GM18870 (cell line): ENCODE measurements at regions not wholly inside any gene's neighbourhood (a gene's known extent, or its start where the extent isn't known, plus 50 kb on each side); places are given as distances from the start of the nearest gene placed in this dataset.
"Not testable (repeated sequence)": the region's sequence is repeated elsewhere in the genome, so short reads cannot be mapped to it uniquely, and the experiment has no call there.

ENCODE experiments used
- ATAC-seq: cut with Tn5 transposase; IDR thresholded peaks from one replicate; pipeline ENCODE4 v1.9.1; 2021; ENCODE audit warnings: moderate library complexity; ENCODE audit not compliant: unreplicated experiment

DNA sequence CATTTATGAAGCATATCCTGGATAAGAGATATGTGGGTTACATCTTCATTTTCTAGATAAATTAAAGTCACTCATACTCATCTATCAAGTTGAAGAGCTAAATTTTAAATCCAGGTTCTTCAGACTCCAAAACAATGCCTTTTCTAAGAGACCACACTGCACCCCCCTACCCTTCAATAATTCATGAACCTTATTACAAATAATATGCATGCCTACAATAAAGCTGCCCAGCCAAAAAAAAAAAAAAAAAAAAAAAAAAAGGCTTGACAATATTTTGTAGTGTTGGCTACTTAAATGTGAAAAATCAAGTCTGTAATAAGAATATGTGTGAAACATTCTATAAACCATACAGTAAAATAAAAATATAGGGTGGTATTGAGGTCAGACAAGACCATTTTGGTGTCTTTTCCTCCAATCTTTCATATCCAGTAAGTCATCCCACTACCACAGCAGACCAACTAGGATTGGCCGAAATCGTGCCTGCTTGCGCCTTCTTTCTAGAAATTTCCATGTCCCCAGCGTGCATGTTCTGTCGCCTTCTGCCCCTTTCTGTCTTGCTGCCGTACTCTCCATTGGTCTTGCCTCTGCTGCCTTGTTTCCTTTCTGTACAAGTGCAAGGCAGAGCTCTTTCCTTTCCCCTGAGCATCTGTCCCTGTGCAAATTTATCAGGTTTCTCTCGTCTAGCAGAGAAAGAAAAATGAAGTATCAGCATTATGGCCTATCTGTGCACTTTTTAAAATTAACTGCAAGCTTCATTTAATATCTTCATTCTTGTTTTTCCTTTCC is 92.6 kb upstream of the NDUFV2 start:
- no peak for ATAC-seq

DNA sequence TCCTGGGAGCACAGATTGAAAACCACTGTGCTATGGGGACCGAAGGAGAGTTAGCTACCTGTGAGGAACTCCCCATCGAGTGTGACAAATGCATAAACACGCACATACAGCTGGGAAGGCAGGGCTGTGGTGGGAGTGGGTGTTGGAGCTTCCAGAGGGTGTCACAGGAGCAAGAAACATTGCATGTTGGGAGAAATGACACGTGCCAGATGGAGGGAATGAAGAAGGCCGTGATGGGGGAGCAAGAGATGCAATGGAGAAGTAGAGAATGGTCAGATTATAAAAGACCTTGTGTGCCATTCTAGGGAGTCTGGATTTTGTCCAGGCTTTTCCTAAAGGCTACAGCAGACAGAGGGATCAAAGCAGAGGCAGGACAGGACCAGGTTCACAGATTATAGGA is 91.1 kb upstream of the NDUFV2 start:
- ATAC-seq, result no peak

DNA sequence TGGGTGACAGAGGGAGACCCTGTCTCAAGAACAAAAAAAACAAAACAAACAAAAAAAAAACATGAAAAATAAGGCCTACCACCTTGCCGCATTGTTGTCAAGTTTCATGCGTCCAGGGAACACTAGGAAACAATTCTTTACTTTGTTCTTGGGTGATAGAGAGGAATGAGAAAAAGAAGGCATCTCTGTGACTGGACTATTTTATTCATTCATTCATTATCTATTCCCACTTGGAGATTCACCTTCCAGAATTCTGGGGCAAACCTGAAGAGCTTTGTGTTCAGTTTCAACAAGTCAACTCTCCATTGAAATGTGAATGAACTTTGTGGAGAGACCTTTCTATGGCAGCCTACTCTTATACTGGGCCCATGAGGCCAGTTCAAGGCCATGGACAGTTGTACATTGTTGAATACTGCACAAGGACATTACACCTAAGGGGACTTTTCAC is 88.5 kb upstream of the NDUFV2 start:
- ATAC-seq, result no peak

DNA sequence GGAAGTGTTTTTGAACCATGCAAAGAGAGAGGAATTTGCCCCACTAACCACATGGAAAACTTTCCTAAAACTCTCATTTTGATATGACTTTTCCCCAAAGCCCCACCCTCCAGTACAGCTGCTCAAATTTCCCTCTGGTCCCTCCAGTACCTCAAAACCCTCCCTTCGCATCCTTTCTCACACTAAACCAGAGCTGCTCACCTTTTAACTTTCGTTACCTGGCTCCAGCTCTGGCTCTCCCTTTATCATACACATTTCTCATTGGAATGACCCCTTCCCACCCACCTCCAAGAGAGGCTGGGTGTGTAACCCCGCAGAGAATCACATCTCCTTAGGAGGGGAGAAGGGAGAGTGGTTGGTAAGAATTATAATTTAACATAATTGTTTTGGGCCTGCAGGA is 86.8 kb upstream of the NDUFV2 start:
- ATAC-seq, result no peak

DNA sequence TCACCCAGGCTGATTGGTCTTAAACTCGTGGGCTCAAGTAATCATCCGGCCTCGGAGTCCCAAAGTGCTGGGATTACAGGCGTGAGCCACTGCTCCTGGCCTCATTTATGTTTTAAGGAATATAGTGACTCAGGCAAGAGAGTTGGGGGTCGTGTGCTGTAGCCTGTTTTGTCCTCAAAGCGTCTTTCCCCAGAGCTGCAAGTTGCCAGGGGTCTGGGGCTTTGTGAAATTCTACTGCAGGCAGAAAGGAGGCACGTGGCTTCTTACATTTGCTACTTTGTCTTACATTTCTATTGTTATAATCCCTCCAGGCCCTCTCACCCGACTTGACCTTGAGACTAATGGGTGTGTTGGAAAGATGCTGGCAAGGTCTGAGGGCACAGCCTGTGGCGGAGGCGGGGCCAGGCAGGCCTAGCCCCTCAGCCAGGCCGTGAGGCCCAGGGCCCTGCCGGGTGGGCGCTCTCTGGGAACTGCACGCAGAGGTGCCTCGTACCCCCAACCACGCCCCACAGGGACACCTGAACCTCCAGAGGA is 85.8 kb upstream of the NDUFV2 start:
- no peak for ATAC-seq

DNA sequence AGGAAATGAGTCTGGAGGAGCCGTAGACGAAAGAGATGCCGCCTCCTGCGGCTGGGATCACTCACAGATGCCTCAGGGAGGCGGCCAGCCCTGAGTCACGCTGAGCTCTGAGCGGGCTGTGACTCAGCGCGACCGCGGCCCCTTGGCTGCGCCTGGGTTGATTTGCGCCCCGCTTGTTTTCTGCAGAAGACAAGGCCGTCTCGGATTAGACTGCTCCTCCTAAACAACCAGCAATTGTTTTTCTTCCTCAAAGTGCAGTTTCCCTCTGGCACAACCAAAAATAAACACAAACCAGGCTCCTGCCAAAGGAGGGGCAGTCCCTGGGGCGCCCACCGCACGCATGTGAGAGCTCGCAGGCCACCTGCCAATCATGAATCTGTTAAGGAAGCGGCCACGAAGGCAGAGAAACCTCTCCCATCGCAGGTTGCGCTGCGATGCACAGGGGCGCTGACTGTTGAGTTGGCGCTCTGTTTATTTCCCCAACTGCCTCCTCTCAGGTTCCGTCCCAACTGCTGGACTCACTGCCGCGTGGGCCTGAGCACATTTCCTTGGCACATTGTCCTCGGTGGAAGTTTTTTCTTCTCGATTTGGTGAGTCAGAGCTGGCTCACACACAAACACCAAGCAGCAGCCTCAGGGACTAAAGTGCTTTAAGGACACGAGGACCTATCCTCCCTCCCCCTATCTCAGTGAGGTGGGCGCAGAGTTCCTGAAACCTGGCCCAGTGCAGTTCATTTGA is 85.2 kb upstream of the NDUFV2 start:
- ATAC-seq, result peak; percentile 82

DNA sequence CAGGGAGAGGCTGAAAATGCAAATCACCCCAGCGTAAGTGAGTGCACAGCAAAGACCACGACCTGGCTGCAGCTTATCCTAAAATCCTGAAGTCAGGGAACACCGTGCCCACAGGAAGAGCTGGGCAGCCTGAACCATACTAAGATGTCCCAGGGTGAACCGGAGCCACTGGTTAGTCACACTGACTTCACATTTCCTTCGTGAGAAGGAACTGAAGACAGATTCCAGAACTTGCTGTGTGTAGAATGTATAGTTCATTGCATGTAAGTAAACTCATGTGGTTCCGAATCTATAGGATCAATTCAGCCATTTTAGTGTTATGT is 84.6 kb upstream of the NDUFV2 start:
- ATAC-seq, result no peak

DNA sequence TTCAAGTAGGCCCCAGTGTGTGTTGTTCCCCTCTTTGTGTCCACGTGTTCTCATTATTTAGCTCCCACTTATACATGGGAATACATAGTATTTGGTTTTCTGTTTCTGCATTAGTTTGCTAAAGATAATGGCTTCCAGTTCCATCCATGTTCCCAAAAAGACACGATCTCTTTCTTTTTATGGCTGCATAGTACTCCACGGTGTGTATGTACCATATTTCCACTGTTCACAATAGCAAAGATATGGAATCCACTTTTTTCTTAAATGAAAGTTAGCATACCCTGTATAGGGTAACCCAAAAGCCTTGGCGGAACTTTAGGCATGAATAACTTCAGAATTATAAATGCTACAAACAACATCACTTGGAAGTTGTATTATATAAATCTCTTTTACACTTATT is 83.4 kb upstream of the NDUFV2 start:
- ATAC-seq, result no peak

DNA sequence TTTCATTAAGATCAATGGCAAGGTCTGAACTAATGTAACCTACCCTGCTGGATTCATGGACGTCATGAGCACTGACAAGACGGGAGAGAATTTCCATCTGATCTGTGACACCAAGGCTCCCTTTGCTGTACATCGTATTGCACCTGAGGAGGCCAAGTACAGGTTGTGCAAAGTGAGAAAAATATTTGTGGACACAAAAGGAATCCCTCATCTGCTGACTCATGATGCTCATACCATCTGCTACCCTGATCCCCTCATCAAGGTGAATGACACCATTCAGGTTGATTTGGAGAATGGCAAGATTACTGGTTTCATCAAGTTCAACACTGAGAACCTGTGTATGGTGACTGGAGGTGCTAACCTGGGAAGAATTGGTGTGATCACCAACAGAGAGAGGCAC is 82.3 kb upstream of the NDUFV2 start:
- no peak for ATAC-seq

DNA sequence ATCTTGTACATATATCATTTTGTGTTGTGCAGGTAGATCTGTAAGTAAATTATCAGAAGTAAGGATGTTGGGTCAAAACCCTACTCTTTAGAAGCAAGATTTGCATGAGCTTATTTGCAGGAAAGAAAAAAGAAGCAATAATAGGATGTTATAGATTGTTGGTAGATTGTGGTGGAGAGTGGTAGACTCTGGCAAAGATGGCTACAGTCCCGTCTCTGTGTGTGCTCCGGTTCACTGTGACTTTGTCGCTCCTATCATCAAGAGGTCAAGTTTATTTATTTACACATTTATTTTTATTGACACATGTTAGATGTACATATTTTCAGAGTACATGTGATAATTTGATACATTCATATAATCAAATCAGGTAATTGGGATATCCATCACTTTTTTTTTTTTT is 81.0 kb upstream of the NDUFV2 start:
- ATAC-seq, result no peak

DNA sequence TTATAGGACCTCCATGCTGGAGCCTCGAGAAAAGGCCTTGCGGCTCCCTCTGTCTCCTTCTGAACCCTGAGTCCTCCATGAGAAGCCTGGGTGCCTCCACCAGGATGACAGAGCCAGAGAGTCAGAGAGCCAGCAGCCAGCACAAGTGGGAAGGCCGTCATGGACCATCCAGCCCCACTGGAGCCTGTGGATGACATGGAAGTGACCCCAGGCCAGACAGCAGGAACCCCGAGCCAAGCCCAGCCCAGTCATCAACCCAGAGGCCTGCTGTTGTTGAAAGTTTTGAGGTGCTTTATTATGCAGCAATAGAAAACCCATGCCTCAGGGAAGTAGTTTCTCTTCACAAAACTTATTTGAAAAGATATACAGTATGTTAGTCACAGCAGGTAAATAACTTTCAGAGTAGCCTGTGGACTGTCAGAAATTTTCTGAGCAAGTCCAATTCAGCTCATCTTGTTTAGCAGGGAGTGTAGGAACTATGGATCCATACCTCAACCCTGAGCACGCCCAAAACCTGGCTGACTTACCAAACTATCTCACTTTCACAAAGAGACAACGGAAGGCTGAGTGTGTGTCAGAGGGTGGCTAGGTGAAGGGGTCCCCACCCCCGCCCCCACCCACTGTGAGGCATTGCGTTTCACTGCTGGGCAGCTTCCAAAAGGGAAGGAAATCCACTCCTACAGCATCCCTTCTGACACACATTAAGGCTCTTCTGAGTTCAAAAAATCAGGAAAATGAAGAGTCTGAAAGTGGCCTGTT is 79.9 kb upstream of the NDUFV2 start:
- ATAC-seq, result no peak

DNA sequence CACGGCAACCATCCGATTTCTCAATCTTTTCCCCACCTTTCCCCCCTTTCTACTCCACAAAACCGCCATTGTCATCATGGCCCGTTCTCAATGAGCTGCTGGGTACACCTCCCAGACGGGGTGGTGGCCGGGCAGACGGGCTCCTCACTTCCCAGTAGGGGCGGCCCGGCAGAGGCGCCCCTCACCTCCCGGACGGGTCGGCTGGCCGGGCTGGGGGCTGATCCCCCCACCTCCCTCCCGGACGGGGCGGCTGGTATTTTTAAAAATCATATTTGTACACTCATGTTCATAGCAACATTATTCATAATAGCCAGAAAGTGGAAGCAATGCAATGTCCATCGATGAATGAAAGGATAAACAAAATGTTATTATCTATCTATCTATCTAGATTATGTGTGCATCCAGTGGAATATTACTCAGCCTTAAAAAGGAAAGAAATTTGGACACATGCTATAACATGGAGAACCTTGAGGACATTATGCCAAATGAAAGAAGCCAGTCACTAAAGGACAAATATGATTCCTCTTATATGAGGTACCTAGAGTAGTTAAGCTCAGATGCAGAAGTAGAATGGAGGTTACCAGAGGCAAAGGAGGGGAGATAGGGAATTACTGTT is 78.4 kb upstream of the NDUFV2 start:
- not testable (repeated sequence) for ATAC-seq

DNA sequence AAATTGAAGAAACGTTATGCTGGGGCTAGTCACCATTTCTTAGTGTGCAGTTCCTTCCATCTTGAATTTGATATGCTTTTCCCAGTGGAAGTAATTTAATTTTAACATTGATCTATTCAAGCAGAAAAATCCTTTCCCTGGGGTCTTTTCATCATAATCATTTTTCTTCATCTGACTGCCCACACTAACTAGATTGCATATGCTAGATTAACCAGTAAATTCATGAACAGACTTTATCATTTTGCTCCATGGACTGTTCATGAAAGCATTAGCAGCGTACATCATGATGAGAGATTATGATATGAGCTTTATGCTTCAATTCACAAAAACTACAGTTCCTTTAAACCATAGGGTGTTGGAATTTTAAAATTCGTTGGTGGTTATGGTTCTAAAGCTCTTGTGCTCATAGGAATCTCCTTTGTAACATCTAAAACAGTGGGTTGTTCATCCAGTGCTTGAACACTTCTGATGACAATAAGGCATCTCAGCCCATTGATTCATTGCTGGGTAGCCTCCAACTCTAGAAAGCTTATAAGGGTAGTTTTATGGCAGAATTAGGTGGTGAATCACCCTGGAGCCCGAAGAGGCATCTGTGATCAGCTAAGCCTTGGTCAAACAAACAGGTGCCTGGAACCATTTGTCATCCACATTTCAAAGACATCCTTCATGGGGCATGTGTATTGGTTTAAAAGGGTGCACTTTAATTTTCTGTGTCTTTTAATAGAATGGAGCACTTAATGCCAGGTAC is 77.2 kb upstream of the NDUFV2 start:
- ATAC-seq, result no peak

DNA sequence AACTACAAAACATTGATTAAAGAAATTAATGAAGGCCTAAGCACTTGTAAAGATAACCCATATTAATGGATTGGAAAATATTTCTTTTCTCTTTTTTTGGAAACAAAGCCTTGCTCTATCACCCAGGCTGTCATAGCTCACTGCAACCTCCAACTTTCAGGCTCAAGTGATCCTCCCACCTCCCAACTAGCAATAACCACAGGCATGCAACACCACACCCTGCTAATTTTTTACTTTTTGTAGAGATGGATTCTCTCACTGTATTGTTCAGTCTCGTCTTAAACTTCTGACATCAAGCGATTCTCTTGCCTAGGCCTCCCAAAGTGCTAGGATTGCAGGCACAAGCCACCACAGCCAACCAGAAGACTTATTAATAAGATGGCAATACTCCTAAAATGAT is 73.4 kb upstream of the NDUFV2 start:
- ATAC-seq, result no peak

DNA sequence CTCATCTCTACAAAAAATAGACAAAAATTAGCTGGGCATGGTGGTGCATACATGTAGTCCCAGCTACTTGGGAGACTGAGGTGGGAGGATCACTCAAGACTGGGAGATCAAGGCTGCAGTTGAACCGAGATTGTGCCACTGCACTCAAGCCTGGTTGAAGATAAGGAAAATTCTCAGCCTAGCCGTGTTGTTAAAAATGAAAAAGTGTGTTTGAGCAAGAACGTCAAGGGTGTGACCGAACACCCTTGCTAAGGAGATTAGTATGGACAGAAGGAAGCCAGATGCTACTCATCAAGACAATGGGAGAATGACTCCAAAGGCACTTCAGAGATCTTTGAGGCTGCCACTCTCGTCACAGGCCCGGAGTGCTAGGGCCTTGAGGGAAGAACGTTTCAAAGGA is 70.0 kb upstream of the NDUFV2 start:
- ATAC-seq, result no peak

DNA sequence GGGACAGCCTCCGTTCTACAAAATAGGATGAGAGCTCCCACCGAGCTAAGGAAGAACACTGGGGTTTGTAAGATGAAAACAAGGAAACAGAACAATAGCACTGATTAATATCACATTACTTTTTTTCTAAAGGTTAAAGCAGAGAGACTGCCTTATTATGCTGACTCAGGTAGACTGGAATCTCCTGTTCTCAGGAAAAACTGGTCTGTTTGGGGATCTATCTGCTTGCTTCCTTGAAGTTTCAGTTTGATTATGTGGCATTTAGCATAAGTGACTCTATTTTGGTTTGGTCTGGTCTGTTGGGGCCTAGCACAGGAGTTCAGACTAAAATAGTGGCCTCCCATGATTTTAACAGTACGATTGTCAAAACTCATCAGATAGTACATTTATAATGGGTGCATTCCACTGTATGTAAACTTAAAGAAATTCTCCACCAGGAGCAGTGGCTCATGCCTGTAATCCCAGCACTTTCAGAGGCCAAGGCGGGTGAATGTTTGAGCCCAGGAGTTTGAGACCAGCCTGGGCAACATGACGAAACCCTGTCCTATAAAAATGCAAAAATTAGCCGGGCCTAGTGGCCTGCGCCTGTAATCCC is 64.1 kb upstream of the NDUFV2 start:
- ATAC-seq, result no peak

DNA sequence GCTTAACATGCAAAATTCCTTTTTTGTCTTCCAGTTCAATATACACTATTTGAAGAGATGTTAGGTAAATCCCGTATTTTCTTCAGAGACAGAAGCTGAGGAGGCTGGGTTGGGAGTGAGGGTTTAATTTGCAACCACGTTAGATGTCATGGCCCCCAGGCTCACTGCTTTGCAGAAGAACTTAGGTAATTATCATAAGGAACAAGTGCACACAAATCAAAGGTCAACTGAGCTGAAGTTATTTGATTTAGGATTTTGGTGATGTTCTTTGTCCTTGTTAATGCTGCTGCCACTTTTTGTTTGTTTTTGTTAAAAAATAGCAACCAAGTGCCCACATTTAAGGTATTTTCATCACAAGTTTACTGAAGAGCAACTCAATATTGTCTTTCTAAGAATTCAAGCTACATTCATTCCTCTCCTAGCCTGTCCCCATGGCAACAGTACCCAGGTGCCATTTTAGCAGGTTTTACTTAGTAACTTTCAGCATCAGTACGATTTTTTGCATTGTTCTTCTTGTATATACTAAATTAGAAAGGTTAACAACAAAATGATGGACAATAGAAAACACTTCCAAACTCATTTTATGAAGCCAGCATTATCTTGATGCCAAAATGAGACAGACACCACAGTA is 62.9 kb upstream of the NDUFV2 start:
- no peak for ATAC-seq

DNA sequence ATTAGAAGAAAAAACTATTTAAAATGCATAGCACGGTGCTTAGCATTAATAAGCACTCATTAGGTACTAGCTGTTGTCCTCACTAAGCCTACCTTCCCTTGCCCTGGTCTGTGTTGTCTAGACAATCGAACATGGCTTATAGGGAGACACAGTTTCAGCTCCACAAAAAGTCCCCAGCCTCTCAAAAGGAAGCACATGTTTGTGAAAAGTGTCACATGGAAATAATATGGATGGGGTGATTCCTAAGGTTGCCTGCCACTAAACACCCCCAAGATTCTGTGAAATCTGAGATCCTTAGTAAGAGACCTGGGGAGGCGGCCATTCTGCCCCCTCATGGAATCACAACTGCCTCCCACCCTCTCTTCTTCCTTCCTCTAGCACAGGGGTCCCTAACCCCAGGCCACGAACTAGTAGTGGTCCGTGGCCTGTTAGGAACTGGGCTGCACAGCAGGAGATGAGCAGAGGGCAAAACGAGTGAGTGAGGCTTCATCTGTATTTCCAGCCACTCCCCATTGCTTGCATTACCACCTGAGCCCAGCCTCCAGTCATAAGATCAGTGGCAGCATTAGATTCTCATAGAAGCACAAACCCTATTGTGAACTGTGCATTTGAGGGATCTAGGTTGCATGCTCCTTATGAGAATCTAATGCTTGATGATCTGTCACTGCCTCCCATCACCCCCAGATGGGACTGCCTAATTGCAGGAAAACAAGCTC is 59.6 kb upstream of the NDUFV2 start:
- ATAC-seq, result no peak

DNA sequence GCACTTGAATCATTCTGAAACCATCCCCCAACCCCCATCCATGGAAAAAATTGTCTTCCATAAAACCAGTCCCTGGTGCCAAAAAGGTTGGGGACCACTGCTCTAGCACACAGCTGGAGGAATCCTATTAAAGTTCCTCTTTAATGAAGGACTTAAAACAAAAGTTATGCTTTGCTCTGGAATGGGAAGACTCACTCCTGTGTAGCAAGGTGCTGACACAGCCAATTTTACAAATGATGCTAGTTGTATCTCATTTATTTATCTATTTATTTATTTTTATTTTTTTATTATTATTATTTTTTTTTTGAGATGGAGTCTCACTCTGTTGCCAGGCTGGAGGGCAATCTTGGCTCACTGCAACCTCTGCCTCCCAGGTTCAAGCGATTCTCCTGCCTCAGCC is 58.9 kb upstream of the NDUFV2 start:
- no peak for ATAC-seq
